ENCODE measurements at regions not wholly inside any gene's neighbourhood (a gene's known extent, or its start where the extent isn't known, plus 50 kb on each side); places are given as distances from the start of the nearest gene placed in this dataset.

DNA sequence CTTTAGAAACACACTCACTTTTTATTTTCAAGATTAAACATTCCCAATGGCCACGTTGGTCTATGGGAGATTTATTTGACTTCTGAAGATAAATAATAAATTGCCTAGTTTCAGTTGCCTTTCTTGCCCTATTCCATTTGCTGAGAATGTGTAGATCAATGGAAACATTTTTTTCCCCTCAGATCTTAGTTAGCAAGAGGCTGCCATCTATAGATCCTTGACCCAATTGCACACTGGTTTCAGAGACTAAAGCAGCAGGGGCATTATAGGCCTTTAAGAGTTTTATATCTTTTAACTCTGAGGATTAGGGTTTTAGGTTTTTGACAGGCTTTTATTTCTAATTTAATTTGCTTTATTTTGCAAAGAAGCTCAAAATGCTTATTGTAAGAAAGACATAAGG is 163.2 kb upstream of the GPR26 start:
- DNase-seq: no peak

DNA sequence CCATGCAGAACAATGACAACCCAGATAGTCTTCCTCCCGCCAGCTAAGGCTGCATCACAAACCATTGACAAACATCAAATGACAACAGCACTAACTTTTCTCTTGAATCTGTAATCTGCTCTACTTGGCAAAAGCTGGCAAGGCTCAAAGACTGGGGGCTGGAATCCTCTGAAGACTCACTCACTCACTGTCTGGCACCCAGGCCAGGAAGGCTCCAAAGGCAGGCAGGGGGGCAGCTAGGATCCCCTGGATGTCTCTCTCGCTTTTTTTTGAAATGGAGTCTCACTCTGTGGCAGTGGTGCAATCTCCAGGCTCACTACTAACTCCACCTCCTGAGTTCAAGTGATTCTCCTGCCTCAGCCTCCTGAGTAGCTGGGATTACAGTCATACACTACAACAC is 159.7 kb upstream of the GPR26 start:
- no peak for DNase-seq

DNA sequence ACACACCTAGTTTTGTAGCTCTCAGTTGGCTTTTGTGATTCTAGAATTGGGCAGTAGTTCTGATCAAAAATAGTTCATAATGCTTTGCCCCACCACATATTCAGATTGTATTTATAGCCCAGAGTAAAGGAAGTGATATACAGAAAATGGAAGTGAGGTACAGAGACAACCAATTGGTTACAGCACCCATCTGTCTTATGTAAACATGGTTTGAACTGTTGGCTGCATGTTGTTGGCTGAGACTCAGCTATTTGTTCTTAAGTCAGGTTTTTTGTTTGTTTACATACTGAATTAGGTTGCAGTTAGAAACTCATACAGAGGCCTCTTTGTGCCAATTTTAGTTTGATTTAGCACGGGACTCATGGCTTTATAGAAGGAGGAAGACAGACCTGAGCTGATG is 158.9 kb upstream of the GPR26 start:
- no peak for DNase-seq

DNA sequence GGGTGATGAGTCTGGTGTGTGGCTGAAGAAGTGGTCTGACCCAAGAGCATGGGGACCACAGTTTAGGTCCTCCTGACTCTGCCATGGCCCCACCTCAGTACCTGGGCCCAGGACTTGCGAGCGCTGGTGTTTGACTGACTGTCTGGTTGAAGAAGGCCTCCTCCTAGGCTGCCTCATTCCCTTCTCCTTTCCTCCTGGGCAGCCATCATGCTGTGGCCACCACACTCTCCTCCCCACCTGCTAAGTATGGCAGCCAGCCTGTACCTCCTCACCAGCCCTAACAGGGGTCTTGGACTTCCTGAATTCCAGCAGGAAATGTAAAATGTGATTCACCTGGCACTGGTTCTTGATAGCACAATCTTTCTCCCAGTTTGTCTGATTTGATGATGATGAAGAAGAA is 156.8 kb upstream of the GPR26 start:
- DNase-seq: no peak

DNA sequence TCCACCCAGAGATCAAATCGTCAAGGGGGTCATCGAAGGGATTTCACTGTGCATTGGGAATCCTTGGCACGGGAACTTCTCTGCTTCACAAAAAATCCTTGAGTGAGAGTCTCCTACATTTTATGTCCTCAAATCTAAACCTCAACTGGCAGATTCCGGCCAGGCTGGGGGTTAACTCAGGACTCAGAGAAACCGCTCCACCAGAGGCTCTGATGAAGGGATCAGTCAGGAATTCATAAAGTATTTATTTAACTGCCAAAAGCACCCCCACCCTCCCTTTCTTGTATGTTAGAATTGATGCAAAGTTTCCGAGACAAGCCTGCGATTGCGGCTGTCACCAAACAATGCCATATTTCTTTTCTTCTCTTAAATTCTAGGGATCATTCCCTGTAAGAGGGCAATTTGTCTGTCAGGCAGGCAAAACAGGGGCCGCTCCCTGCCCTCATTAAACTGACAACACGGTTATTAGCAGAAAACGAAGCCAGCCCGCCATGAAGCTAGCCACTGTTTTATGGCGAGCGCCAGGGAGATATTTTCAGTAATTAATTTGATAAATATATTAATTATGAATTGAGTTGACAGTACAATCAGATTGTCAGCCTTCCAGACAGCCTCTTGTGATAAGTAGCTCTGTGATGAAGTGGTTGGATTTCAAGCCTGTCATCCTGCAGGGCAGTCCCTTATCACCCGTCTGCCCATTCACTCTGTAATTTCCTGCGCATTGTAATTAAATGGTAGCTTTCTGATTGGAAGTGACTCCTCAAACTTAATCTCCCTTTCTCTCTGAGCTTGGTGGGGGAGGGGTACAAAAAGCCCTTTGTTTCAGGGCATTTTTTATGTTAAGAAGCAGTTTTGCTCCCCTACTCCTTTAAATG is 153.0 kb upstream of the GPR26 start:
- DNase-seq: peak; percentile 14

DNA sequence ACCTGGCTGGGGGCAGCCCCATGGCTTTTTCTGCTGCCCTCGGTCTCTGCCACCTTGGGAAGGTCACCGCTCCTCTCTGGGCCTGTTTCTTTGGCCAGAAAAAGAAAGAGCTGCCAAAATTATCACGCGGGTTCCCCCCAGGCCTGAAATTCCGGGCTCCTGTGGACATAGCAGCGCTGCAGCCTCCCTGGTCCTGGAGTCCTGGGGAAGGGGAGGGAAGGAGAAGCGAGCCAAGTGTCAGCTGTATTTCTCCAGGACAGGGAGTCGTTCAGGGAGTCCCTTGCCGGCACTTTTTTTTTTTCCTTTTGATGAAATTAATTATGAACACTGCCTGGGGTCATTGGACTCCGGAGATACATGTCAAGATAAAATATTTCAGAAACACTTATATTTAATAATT is 152.3 kb upstream of the GPR26 start:
- DNase-seq: no peak

DNA sequence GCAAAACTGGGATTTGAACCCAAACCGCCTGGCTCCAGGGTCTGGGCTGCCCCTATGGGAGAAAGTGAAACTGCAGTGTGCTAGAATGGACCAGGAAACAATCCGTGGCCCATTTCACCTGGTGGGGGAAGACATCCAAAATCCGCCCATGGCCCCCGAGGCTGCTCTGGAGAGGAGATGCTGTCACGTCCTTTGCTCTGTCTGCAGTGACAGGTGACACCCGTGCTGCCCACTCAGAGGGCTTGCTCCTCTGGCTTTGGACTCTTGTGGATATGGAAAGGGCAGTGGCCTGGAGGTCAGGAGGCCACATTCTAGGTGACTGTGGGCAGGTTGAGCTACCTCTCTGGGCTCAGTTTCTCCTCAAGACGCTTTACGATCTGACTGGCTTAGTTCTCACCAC is 151.2 kb upstream of the GPR26 start:
- no peak for DNase-seq

DNA sequence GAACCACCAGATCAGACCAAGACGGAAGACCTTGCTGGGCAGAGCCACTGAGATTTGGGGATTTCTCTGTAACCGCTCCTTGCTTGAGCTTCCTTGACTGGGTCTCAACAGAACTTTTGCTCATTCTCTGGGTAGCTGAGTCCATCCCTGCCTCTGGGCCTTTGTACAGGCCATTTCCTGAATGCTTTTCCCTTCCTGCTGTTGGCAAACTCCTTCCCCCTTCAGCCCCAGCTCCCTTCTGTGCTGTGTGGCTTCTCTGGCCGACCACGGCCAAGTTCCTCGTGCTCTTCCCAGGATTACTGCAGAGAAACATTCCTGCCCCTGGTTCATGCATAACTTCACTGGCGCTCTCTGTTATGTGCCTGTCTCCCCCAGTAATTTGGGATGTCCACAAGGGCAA is 150.5 kb upstream of the GPR26 start:
- DNase-seq: no peak

DNA sequence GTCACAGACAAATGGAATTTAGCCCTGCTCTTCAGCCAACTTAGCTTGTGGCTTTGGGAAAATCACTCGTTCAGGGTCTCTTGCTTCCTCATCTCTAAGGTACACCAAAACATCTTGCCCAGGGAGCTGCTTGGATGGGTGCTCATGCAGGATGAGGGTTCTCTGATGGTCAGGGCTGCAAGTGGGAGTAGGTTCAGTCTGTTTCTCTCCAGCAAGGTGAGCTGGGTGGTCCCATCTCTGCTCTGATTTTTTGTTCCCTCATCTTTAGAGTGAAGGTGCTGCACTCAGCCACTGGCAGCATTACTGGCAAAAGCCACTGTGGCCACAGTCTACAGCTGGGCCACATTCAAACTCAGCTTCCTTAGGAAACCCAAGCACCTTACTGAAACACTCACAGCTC is 149.9 kb upstream of the GPR26 start:
- no peak for DNase-seq

DNA sequence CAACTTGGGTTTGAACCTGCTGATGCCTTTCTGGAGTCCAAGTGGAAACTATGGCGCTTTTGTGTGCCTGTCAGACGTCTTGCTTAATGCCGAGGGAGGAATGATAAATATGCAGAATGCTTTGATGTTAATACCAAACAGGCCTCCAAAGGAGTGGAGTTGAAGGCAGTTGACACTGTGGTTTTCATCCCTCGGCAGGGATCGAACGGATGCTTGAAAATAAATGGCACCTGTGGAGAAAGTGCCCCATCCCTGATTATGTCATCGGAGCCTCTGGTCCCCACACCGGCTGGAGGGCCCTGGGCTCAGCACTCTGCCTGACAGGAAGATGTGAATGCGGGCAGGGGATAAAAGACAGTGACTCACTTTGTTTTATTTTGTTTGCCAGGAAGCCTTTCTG is 148.7 kb upstream of the GPR26 start:
- no peak for DNase-seq

DNA sequence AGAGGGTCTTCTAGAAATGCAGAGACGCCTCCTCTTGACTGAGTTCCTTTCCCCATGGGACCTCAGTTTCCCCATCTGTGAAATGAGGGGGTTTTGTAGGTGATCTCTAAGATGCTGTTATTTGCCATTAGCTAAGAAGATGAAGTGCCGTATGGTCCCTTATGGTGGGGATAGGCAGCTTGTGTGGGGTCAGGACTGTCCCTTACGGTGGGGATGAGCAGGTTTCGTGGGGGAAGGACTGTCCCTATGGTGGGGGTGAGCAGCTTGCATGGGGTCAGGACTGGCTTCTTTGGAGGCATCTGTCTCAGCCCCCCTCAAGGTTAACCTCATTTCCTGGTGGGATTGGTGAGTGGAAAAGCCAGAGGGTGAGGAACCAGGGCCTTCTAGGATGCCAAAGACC is 148.3 kb upstream of the GPR26 start:
- no peak for DNase-seq

DNA sequence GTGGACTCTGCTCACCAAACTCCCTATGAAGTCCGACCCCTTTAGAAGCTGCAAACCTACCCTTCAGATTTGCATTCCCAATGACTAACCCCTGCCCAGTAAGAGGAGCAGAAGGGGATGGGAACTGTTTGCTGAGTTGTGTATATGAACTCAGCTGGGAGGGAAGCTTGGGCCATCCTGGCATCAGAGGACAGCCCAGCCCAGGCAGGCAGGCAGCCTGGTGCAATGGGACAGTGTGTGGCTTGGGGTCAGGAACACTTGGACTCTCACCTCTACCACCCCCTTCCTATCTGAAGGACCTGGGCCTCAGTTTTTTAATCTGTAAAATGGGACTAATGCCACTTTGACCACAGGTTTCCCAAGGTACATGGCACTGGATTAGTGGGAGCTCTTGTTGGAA is 147.4 kb upstream of the GPR26 start:
- DNase-seq: no peak

DNA sequence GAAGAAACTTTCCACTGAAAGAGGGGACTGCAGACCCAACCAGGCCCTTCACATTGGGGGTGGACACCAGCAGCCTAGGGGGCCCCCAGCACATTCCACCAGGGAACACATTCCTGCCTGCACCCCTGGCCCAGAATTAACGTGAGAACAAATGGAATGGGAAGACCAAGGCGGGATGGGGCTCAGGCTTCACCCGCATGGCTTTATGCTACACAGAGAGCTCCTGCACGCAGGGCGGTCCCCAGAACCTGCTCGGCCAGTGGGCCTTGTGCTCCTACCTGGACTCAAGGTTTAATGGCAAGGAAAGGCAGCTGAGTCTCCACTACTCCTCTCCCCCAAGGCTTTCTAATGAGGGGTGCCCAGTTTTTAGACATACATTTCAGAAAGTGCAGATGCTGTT is 146.3 kb upstream of the GPR26 start:
- no peak for DNase-seq

DNA sequence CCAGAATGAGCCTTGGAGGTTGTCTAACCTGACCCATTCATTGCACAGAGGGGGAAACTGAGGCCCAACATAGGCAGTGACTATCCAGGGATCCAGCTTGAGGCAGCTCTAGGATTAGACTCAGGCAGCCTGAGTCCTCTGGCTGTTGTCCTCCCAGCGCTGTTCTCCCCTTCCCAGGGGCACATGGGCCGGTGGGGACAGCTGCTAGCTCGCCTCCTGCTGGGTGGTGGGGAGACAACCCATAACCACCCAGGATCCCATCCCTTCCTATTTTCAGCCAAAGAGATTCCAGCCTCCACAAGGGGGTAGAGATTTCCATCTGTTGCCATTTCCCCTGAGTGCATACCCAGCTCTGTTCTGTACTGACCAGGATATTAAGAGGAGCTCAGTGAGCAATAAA is 145.1 kb upstream of the GPR26 start:
- peak; percentile 4 for DNase-seq

DNA sequence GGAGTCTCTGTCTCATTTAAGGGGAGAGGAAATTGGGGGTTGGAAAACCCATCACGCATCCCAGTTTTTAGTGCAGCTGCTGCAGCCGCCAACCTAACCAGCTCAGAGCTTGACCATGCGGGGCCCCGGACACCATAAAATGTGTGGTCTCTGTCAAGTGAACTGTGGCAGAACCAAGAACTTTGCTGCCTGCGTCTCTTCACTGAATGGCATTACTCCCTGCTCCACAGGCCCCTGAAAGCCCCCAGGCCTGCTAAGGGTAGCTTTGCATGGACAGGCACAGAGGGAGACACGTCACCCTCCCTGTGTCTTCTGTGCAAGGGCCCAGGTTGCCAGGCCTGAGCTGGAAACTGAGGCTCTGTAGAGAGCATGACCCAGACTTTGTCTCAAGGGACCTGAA is 144.6 kb upstream of the GPR26 start:
- no peak for DNase-seq

DNA sequence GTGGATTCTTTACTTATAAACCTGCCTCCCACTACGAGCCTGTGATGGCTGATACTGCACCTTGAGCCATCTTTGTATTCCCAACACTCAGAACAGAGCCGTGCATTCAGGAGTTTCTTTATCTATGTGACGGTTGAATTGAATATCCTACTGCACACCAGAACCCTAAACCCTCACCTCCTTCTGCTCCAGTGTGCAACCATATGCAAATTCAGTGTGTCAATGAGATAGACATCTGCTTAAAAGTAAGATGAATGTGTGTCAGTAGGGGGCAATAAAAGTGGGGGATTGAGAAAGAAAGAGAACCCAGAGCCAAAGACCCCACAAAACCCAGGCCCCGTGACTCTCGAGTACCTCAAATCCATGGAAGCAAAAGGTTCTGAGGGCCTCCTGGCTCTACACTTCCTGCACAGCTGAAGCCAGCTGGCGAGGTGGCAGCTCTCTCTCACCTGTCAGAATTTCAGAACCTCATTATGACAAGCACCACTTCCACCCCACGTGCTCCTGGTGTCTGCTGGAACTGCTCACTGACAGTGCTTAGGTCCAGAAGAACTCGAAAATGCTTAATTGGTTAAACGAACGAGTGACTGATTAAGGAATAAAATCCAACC is 143.3 kb upstream of the GPR26 start:
- no peak for DNase-seq

DNA sequence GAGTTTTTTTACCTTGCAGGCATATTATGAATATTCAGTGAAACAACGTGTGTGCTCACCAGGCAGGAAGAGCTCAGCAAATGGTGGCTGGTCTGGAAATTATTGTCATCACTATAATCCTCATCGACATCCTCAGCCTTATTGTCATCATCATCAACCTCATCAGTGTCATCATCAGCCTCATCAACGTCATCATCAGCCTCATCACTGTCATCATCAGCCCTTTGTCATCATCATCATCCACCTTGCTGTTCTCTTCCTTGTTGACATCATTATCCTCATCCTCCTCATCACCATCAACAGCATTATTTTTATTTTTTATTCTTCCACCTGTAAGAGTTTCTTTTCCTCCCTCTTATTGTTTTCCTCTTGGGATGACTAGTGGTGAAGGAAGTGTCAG is 142.3 kb upstream of the GPR26 start:
- DNase-seq: no peak

DNA sequence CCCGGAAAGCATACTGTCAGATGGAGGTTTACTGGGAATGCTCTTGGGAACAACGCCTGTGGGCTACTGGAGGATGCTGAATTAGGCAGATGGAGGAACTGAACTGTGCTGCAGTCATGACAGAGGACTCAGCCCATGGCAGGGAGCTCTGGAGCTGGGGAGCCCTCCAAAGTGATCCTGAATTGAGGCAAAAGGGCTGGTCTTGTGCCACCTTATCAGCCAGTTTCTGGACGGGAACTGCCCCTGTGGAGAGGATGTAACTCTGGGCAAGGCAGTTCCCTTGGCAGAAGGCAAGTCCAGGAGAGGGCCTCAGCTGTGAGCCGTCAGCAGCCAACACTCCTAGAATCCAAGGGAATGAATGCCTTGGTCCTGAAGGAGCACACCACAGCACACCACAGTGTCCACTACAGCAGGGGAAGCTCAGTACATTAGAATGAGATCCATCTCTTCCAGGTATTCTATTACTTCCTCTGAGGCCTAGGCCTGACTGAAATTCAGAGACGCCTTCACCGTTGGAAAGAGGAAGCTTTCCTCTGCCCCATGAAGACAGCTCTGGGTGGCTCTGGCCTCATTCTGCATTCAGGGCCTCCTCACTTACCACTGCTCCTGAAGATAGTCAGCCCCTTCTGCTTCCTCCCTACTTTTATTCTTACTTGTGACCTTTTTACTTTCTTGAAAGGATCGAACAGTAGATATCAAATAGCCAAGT is 139.6 kb upstream of the GPR26 start:
- no peak for DNase-seq

DNA sequence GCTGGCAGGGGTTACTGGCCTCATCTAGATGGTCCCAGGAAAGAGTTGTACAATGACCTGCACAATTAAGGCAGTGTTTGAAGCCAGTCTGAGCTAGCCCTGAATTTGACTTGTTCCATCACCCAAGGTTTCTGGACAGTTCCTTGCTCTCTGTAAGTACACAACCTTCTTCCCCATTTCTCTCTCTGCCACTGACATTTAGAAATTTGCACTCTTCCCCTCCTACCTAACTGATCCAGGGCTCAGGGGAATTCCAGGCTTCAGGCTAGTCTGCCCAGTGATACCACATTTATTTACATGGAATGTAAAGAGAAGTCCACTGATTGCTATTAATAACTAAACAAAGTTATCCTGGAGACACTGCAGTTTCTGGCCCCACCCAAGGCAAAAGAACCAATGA is 139.0 kb upstream of the GPR26 start:
- DNase-seq: no peak

DNA sequence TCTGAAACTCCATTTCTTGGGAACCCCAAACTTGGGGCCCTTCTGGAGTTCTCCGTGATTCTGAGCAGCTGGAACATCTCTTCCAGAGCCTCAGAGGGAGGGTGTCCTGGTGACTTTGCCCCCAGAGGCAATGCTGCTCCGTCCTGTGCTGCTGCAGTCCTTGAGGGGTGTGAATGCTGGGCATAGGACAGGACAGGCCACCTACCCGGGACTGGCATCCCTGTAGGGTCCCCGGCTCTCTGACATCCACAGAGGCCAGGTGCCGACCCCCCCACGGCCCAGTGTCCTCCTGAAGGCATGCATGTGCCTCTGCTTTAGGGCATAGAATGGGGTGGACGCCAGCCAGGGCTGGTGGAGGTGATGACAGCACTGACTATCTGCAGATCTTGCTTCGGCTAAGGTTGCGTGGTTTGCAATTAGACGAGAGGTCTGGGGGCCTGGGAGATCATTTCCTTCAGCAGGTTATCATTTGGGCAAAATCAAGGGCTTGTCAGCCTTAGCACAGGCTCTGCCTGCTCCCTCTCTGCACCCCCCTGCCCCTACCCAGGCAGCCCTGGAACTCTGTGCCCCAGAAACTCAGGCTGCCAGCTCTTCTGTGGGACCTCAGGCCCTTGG is 136.9 kb upstream of the GPR26 start:
- DNase-seq: no peak

DNA sequence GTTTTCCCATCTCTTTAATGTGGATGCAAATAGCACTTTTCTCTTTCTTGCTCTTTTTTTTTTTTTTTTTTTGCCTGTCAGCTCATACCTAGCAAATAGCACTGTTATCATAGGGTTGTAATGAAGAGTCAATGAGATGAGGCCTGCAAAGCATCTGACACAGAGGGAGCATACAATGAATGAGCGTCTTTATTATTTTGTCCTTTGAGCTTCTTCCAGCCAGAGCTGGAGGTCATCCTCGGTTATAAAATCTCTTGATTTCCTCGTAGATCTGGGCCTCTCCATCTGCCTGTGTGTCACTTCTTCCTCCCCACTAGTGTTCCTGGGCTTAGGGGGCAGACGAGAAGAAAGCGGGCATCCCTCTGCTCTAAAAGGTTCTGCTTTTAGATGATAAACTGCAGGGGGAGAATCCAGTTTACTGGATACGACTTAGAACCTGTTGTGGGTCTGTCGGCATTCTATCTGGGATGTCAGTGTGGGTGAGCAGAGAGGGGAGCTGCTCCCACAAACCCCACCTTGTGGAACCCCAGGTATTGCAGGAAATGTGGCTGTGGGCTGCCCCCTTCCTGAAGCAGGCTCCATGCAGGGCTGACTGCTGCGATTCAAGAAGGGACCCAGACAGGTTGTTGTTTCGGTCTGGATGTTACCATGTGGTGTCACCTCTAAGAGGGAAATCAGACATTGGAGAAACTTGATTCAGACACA is 135.8 kb upstream of the GPR26 start:
- no peak for DNase-seq

DNA sequence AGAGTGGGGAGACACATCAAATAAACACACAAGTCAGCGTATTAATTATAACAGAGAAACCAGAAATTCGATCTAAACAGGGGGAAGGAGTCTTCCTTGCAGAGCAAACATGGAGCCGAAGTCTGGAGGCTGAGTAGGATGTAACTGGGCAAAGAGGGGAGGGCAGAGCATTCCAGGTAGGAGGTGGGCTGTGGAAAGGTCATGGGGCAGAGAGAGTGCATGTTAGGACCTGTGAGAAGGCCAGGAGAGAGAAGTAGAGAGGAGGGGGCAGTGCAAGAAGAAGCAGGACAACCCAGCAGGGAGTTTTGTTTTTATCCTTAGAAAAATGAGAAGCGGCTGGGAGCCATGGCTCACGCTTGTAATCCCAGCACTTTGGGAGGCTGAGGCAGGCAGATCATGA is 130.8 kb upstream of the GPR26 start:
- no peak for DNase-seq

DNA sequence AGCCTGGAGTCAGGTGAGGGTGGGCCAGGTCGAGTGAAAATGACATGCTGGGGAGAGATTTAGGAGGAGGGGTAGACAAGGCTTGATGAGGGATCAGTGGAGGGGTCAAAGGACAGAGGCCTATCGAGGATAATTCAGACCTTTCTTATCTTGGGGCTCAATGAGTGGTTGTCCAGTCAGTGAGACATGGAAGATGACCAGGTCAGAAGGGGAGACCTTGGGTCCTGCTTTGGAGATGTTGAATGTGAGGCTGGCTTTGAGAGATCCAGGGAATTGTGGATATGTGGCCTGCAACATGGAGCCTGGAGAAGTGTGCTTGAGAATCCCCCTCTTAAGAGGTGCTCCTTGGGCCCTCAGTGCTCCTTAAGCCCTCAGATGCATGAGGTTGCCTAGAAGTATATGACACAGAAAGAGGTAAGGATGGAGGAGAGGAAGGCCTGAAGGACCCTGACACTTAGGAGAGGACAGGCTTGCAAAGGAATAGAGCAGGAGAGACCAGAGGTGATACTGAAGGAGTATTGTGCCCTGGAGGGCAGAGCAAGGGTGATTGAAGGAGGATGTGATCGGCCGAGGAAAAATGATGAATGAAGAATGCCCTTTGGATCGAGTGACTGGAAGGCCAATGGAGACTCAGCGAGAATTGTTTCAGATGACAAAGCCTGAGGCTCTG is 129.8 kb upstream of the GPR26 start:
- no peak for DNase-seq

Data from NCI-H82 (cell line).